Loucy (cell line): ENCODE measurements at regions not wholly inside any gene's neighbourhood (a gene's known extent, or its start where the extent isn't known, plus 50 kb on each side); places are given as distances from the start of the nearest gene placed in this dataset.

Experiments used
- EZH2phosphoT487 ChIP-seq: fragments of 200-600 bp; IDR thresholded peaks from 2 replicates; pipeline ENCODE4 v1.6.1; 2018; ENCODE audit warnings: antibody characterized with exemption, mild to moderate bottlenecking, moderate library complexity, borderline replicate concordance
- TF ChIP-seq, protein P1 (sequence below): fragments of 200-600 bp; sonication (generic); conservative IDR thresholded peaks from 2 replicates; pipeline ENCODE4 v1.5.1; 2014; ENCODE audit warnings: mild to moderate bottlenecking, antibody characterized with exemption, low read length

DNA sequence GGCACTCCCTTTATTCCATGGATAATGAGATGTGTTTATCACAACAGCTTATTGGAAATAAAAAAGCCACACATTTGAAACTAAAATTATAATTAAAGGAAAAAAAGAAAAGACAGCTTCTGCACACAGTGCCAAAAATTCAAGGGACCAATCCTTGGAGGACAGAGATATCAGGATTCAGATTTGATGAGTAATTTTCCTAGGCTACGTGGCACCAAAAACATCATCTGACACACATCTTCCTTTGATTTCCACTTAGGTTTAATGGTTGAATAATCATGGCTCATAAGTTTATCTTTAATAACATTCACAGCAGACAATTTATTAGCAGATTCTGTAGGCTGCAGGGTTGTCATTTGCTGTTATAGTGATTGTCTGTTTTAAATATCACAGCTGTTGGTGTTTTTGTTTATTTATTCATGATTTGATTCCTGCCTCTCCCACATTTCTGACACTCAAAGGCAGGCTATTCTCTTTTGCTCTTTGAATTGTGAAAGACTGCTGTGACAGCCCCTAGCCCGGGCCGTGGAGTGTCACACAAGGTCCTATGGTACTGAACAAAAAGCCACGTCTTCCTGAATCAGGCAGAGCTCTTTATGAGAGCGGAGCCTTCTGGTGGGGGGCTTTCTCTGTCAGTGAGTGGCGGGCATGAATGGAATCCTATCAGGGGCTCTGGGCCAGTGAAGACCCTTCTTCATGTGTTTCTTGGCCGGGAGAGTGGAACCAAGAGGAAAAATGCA is 708.5 kb downstream of the SQOR start:
- TF ChIP-seq, protein P1, sequence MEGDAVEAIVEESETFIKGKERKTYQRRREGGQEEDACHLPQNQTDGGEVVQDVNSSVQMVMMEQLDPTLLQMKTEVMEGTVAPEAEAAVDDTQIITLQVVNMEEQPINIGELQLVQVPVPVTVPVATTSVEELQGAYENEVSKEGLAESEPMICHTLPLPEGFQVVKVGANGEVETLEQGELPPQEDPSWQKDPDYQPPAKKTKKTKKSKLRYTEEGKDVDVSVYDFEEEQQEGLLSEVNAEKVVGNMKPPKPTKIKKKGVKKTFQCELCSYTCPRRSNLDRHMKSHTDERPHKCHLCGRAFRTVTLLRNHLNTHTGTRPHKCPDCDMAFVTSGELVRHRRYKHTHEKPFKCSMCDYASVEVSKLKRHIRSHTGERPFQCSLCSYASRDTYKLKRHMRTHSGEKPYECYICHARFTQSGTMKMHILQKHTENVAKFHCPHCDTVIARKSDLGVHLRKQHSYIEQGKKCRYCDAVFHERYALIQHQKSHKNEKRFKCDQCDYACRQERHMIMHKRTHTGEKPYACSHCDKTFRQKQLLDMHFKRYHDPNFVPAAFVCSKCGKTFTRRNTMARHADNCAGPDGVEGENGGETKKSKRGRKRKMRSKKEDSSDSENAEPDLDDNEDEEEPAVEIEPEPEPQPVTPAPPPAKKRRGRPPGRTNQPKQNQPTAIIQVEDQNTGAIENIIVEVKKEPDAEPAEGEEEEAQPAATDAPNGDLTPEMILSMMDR: no peak
- no peak for TF ChIP-seq EZH2phosphoT487
